Endothelial cell of umbilical vein (primary cell): ENCODE measurements at regions not wholly inside any gene's neighbourhood (a gene's known extent, or its start where the extent isn't known, plus 50 kb on each side); places are given as distances from the start of the nearest gene placed in this dataset.

Source experiments
- EZH2 ChIP-seq: IDR thresholded peaks from 2 replicates; pipeline ENCODE4 v1.6.1; 2012; ENCODE audit warnings: borderline replicate concordance, low read depth, mild to moderate bottlenecking, moderate library complexity, low read length, inconsistent platforms; ENCODE audit not compliant: severe bottlenecking
- FOS ChIP-seq: IDR thresholded peaks from 2 replicates; pipeline ENCODE4 v1.6.1; 2011; ENCODE audit warnings: mild to moderate bottlenecking, low read length, moderate library complexity, borderline replicate concordance; ENCODE audit not compliant: insufficient read depth
- JUN ChIP-seq: IDR thresholded peaks from 2 replicates; pipeline ENCODE4 v1.6.1; 2011; ENCODE audit warnings: borderline replicate concordance, low read depth; ENCODE audit not compliant: insufficient read length, insufficient read depth
- MAX ChIP-seq: IDR thresholded peaks from 2 replicates; pipeline ENCODE4 v1.6.1; 2011; ENCODE audit not compliant: insufficient read depth, insufficient read length
- MYC ChIP-seq: IDR thresholded peaks from one replicate; pipeline ENCODE4 v1.6.1; 2011; ENCODE audit warnings: mild to moderate bottlenecking, low read depth, low read length
- POLR2A ChIP-seq: IDR thresholded peaks from 2 replicates; pipeline ENCODE4 v1.6.1; 2012; ENCODE audit warnings: low read depth, mild to moderate bottlenecking, control low read depth, low read length
- POLR2AphosphoS5 ChIP-seq: IDR thresholded peaks from 2 replicates; pipeline ENCODE4 v1.6.1; 2012; ENCODE audit warnings: low read depth, mild to moderate bottlenecking, control low read depth, low read length, moderate library complexity; ENCODE audit not compliant: insufficient read depth
- TF ChIP-seq, protein P1 (sequence below), 2 donors: IDR thresholded peaks; 1 replicate in 1 of 2; 2 replicates in 1 of 2; pipeline ENCODE4 v1.5.1; 2011; ENCODE audit warnings: low read length in 2 of 2, mild to moderate bottlenecking in 2 of 2, moderate library complexity in 2 of 2, control low read depth in 1 of 2, inconsistent platforms in 1 of 2, low read depth in 1 of 2; ENCODE audit not compliant: insufficient read depth in 1 of 2; ENCODE audit errors: extremely low read depth in 1 of 2

DNA sequence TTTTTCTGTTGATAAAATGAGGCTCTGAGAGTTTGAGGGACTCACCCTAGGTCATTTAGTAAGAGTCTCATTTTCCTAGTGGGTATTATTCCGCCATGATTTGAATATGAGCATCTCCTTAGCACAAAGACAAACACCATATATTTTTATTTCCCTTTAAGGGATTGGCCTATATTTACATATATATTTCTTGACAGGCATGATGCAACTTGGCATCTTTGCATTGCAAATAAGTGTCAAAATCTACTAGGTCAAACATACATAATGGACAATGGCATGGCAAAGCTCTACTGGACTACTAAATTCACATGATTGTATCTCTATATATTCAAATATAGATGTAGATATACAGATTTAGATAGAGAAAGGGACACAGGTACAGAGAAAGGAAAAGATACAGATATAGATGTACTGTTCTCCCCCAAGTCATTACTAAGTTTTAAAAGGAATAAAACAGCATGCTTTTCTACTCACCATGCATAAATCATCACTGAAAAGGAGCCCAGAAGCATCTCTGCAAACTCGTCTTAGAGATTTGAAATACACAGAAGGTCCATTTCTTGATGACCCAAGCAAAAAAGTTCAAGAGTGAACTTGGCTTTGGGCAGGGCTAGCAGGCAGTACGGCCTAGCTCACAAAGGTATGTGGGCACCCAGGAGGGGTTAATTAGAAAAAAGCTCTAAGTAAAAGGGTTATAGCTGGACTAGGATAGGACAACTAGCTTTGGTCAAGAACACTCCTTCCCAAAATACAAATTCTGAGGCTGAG, 495.8 kb downstream of the NTRK3 start:
- TF ChIP-seq, protein P1, sequence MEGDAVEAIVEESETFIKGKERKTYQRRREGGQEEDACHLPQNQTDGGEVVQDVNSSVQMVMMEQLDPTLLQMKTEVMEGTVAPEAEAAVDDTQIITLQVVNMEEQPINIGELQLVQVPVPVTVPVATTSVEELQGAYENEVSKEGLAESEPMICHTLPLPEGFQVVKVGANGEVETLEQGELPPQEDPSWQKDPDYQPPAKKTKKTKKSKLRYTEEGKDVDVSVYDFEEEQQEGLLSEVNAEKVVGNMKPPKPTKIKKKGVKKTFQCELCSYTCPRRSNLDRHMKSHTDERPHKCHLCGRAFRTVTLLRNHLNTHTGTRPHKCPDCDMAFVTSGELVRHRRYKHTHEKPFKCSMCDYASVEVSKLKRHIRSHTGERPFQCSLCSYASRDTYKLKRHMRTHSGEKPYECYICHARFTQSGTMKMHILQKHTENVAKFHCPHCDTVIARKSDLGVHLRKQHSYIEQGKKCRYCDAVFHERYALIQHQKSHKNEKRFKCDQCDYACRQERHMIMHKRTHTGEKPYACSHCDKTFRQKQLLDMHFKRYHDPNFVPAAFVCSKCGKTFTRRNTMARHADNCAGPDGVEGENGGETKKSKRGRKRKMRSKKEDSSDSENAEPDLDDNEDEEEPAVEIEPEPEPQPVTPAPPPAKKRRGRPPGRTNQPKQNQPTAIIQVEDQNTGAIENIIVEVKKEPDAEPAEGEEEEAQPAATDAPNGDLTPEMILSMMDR (IDR thresholded peaks at IDR 0.05; ENCODE audit: extremely low read depth in 1 of 2, insufficient read depth in 1 of 2, low read depth in 1 of 2, low read length in 2 of 2) = no peak
- no peak for TF ChIP-seq MYC
- no peak for TF ChIP-seq POLR2A
- no peak for TF ChIP-seq EZH2
- no peak for TF ChIP-seq MAX
- TF ChIP-seq JUN = no peak
- TF ChIP-seq POLR2AphosphoS5 = no peak
- no peak for TF ChIP-seq FOS
